ENCODE measurements at regions not wholly inside any gene's neighbourhood (a gene's known extent, or its start where the extent isn't known, plus 50 kb on each side); places are given as distances from the start of the nearest gene placed in this dataset.

GRCh38 chr3:99515891-99516290, 122.5 kb upstream of the COL8A1 start:
- TF ChIP-seq, protein P1, sequence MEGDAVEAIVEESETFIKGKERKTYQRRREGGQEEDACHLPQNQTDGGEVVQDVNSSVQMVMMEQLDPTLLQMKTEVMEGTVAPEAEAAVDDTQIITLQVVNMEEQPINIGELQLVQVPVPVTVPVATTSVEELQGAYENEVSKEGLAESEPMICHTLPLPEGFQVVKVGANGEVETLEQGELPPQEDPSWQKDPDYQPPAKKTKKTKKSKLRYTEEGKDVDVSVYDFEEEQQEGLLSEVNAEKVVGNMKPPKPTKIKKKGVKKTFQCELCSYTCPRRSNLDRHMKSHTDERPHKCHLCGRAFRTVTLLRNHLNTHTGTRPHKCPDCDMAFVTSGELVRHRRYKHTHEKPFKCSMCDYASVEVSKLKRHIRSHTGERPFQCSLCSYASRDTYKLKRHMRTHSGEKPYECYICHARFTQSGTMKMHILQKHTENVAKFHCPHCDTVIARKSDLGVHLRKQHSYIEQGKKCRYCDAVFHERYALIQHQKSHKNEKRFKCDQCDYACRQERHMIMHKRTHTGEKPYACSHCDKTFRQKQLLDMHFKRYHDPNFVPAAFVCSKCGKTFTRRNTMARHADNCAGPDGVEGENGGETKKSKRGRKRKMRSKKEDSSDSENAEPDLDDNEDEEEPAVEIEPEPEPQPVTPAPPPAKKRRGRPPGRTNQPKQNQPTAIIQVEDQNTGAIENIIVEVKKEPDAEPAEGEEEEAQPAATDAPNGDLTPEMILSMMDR (IDR thresholded peaks at IDR 0.05; ENCODE audit: insufficient read depth, low read length, poor library complexity, severe bottlenecking), result no peak
- no peak for TF ChIP-seq EZH2phosphoT487 (conservative IDR thresholded peaks at IDR 0.05; ENCODE audit: low read length)

Measured in SU-DHL-6 (cell line).